Stimulated activated CD8-positive, alpha-beta memory T cell treated with anti-CD3 and anti-CD28 coated beads, Interleukin-2, amount 100 ng/mL, for 1 hour (primary cell): ENCODE measurements at regions not wholly inside any gene's neighbourhood (a gene's known extent, or its start where the extent isn't known, plus 50 kb on each side); places are given as distances from the start of the nearest gene placed in this dataset.

Experiments
- DNase-seq, 2 donors: peaks; one replicate each; pipeline ENCODE4 v3.0.0-alpha.2; 2020; ENCODE audit warnings: low read depth in 2 of 2

DNA sequence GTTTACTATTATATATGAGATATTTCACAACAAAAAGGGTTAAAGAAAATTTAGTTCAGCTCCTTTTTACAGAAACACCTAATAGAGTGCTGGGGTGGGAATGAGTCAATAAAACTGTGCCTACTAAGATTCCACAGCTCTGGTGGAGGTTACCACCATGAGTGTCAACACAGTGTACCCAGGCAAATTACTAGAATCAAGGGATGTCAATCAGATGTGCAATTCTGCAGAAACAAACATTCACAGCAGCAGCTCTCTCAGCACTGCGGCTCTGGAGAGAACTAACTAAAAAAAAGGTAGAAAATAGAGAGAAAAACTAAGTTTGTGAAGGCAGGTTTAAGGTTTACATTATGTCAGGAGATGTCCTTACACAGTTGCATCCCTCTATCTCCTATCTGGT lies 1313.0 kb downstream of the MAT2B start:
- no peak for DNase-seq

DNA sequence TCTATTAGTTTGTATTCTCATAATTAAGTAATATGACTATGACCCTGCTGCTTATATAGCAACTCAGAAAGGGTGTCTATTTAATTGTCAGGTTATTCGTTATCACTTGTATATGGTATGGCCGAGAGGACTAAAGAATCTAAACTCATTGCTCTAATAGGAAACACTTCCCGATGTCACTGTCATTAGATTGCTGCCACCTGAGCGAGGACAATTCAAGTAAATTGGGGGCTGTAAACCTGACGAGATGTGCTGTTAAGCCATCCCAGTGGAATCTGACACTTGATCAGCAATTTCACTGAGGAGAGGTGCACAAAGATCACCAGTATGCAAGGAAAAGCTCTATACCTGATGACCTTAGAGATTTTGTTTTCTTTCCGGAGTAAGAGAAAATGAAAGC lies 1319.3 kb downstream of the MAT2B start:
- DNase-seq, result no peak

DNA sequence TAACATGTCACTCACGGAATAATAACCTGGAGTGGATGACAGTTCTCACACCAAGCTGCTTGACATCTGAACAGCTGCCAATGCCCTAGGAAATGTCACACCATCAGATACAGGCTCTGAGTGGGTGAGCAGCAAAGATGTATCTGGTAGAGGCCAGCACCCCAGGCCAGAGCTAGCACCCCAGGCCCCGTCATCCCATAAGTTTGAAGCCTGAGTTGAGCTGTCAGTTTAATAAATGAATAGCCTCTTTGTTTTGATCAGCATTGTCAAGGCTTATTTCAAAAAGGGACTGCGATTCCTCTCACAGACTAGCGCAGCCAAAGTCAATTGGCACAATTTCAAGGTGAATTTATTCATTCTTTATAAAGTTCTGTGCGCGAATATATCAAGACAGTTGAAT lies 1327.1 kb downstream of the MAT2B start:
- no peak for DNase-seq

DNA sequence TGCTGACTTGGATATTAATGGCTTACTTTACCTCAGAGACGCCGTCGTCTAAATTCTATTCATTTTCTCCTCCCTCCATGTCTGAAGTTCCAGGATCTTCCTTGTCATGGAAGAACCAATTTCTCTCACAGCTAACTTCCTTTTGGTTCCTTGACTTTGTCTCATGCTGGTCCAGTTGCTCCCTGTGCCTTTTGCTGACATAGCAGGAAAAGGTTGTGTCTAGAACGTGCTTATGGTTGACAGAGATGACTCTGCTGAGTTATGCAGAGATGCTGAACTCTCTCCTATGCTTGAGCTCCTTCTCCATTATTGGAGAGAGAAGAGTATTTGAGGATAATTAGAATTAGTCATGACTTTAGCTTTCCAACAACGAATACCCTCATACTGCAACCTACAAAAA lies 1338.9 kb downstream of the MAT2B start:
- DNase-seq, result no peak

DNA sequence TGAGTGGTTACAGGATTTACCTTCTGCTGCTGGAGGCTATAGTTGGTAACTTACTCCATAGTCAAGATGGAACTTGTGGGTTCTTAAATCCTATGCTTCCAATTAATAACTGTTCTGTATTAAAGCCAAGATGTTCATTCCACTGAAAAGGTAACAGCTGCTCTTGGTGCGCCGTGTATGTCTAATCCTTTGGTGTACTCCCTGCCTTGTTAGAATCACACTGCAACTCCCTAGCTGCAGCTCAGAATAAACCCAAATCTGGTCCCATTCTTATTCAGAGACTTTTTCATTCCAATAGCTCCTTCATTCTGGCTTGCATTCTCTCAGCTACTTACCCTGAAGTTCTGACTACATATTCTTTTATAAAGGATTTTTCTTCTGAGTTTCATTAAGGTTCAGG lies 1355.5 kb downstream of the MAT2B start:
- DNase-seq, result no peak

DNA sequence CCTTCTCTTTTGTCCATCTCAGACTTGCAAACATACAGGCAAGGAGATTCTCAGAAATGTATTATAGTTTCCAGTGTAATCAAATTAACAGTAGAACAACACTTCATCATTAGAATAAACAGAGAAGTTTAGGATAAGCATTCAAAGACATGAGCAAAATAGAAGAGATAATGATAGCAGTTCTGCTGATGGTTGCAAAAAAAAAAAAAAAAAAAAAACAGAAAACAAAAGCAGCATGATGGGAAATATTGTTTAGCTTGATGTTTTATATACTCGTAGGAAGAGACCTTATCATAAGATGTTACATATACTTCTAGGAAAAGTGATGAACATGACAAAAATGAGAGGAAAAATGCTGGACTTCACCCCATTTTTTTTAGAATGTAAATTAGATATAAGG lies 1356.2 kb downstream of the MAT2B start:
- no peak for DNase-seq

DNA sequence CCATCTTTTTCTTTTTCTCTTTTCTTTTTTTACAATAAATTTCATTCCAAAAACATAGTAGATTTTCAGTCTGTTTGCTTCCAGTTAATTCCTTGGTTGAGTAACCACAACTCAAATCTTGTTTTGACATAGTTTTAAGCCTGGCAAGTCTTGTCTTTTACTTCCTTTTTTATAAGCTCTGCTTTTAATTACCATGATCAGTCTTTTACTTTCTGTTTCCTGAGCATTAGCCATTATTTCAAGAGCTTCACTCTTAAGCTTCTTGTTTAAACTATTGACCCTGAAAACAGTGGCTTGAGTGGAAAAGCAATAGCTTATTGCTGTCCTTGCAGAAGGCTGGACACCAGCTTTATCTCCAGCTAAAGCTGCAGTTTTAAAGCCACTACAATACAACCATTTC lies 1363.3 kb downstream of the MAT2B start:
- no peak for DNase-seq

DNA sequence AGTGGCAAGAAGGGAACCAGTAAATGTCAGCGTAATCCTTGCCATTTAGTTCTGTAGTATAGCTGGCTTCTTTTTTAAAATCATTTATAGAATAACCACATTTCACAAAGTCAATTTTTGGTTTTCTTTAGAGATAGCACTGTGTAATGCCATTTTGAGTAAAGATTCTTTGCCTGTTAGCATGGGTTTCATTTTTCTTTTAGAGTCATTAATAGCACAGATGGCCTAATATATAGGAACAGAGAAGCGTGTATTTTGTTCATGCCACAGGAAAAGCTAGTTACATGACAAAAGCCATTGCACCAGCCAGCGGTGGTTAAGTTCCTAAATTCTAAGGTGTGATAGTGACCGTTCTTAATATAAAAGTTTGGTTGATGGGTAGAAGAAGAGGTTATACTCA lies 1363.9 kb downstream of the MAT2B start:
- no peak for DNase-seq

DNA sequence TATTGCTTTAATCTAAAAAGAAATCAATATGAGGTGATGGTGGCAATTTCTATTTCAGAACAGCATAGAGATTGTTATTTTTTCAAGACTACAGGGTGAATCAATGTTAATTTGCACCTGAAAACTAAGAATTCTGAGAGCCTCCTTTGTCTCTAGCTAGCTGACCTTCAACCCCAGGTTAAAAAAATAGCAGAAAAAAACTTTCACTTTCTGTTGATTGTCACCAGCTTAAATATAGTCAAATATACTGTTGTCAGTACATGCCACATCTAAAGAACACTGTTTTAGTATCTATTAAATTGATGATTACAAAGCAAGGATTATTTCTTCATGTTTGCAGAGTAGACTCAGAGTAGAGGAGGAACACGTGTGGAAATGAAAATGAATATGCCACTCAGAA lies 1371.4 kb downstream of the MAT2B start:
- no peak for DNase-seq

DNA sequence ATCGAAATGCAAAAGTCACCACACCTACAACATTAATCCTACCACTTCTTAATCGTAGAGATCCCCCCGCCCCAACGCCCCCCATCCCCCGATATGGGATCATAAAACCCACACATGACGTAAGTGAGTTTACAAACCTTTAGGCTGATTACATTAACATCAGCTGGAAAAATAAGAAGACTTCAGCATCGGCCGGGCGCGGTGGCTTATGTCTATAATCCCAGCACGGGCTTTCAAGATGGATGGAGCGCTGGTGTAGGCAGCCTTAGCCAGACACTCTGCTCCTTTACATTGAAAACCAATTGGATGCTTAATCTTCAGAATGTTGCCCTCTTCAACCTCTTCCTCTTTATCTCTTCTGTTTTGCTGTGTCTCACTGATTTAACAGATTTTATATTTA lies 1376.0 kb downstream of the MAT2B start:
- no peak for DNase-seq

DNA sequence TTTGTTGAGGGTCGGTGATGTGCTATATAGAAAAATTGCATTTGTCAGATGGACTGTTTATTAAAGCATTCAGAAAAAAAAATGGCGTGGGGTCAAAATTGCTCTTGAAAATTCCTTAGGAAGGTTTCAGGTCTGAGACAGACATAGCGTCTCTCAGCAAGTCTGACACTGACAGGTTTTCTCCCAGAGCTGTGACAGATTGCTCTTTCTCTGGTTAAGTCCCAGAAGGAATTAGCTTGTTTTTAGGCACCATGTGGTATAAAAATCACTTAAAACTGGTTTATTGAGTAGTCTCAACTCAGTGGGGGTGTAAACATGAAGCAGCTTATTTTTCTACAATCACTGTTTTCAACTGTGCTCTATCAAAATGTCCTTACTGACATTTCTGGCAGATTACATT lies 1379.8 kb downstream of the MAT2B start:
- no peak for DNase-seq

DNA sequence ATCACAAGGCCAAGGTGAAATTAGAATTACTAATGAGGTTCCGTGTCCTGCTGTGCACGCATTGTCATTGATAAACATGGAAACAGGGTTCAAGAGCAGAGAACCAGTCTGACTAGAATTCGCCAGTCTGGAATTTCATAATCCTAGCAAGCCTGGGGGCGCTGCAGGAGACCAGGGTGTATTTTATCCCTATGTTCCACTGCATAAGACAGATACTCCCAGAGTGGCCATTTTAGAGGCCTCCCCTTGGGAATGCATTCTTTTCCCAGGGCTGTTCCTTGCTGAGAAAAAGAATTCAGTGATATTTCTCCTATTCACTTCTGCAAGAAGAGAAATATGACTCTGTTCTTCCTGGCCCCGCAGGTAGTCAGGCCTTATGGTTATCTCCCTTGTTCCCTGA lies 1387.7 kb downstream of the MAT2B start:
- DNase-seq, result no peak

DNA sequence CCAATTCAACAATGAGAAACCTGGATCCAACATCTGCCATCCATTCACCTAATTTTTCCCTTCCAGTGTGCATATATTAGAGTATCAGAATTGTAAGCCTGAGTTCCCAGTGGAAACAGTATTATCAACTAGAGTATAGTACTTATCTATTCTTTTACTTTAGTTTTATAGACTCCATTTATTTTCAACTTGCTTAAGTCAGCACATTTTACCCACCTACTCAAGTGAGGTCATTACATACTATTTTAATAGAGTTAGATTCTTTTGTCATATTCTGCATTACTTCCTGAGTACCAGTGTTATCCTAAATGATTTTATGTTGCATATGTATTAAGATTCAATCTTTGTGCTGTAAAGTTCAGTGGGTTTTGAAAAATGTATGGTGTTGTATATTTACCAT lies 1393.3 kb downstream of the MAT2B start:
- no peak for DNase-seq

DNA sequence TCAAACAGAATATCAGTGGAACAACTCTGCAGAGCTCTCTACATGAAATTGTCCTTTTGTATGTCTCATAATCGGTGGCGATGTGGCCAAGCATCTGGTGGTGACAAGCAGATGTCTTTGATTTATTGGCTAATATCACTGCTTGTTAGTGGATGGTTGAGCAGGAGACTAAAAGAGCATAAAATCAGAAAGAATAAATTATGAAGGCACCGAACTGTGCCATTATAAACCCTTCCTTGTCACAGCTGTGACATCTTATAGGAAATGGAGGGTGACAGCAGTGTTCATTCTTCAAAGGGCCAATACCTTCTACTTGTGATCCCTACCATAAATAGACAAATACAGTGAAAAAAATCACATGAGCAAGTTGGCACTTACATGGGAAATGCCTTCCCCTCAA lies 1404.3 kb downstream of the MAT2B start:
- DNase-seq, result no peak

DNA sequence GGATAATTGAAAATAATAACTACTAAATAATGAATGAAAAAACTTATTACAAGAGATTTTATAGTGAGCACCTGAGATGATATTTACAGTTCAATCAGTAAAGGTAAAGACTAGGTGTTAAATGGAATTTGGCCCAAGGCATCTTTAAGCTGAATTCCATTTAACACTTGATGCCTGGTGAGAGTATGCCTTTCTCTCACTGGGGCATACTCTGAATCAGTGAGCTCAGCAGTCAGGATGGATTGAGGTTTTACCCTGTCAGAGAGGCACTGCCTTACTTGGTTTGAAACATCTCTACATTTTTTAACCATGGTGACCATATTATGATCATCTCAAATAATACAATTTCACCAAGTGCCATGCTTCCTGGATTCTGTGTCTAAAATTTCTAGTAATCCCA lies 1416.3 kb downstream of the MAT2B start:
- DNase-seq, result no peak

DNA sequence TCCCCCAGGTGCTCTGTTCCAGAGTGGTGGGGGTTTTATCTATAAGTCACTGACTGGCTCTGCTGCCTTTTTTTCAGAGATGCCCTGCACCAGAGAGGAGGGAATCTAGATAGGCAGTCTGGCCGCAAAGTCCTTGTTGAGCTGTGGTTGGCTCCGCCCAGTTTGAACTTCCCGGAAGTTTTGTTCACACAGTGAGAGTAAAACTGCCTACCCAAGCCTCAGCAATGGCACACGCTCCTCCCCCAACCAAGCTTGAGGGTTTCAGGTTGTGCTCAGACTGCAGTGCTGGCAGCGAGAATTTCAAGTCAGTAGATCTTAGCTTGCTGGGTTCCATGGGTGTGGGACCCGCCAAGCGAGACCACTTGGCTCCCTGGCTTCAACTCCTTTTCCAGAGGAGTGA lies 1428.6 kb downstream of the MAT2B start:
- DNase-seq, result no peak

DNA sequence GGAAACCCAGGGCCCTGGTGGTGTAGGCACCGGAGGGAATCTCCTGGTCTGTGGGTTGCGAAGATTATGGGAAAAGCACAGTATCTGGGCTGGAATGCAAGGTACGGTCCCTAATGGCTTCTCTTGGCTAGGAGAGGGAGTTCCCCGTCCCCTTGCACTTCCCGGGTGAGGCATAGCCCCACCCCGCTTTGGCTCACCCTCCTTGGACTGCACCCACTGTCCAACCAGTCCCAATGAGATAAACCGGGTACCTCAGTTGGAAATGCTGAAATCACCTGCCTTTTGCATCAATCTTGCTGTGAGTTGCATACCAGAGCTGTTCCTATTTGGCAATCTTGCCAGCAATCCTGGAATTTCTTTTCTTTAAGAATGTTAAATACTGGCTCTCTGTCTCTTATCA lies 1429.1 kb downstream of the MAT2B start:
- no peak for DNase-seq

DNA sequence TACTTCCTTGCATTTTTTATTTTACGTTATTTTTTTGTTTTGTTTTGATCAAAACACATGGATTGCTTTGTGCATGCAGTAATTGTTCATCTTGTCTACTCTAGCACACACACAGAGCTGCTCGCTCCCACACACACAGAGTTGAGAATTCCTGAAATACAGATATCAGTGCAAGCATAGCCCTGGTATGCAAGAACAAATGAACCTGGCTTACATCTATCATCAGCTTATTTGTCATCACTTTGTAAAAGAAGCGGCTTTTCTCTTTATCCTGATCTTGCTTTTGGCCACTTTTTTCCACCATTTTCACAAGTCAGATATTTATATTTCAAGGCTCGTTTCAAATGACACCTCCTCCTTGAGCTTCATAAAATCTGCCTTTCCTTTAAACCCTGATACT lies 1435.7 kb downstream of the MAT2B start:
- DNase-seq, result no peak

DNA sequence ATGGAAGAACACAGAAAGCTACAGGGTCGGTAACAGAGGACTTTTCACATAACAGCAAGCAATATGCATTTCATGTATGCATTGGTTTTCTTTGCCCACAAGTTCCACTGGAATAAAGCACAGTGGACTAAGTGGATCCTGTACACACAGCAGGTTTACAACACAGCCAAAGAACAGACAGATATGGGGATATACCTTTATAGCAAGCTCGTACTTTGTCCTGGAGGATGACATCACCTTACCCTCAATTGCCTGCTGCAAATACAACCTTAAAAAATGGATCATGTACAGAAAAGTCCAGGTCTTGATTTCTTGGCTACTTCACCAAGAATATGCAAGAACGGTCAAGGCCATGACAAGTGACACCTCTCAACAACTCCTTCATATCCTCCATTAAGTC lies 1445.5 kb downstream of the MAT2B start:
- DNase-seq, result no peak

DNA sequence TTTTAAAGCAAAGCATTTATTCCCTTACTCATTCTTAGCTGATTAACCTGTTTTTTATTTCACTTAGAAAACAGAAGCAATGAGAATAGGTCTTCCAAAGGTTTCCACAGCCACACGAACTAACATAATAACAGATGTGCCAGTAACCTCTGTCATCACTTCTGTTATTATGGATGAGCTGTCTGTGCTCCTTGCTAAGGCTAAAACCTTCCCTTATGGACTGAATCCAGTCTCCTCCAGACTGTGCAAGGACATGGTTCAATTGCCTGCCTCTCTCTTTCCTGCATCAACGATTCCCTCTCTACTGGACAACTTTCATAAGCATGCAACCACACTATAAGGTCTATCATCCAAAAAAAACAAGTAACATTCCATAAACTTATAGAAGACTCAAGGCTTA lies 1446.2 kb downstream of the MAT2B start:
- DNase-seq, result no peak

DNA sequence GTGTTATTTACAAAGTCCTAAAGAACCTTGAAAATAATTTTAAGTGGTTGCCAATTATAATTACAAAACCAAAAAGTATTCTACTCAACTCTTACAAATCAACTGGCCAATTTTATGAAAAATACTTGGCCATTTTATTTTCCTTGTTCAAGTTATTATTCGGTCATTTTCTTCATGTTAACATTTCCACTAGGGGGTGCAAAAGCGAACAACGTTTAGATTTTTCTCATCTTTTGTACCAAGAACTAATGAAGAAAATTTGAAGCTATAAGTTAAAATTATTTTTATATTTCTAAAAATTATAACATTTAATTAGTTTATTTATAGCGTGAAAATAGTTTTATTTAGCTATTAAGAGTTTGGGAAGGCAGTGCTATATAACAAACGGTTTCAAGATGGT lies 1453.3 kb downstream of the MAT2B start:
- no peak for DNase-seq

DNA sequence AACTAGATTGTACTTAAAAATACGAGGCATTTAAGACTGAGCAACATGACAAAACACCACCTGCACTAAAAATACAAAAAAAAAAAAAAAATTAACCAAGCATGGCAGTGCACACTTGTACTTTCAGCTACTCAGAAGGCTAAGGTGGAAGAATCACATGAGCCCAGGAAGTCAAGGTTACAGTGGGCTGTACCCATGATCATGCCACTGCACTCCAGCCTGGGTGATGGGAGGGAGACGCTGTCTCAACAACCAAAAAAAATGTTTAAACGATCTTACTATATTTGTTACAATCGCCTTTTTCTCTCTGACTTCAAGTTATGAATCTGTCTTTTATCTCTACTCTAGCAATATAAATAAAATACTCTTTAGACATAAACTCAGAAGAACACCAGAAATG lies 1454.3 kb downstream of the MAT2B start:
- no peak for DNase-seq

DNA sequence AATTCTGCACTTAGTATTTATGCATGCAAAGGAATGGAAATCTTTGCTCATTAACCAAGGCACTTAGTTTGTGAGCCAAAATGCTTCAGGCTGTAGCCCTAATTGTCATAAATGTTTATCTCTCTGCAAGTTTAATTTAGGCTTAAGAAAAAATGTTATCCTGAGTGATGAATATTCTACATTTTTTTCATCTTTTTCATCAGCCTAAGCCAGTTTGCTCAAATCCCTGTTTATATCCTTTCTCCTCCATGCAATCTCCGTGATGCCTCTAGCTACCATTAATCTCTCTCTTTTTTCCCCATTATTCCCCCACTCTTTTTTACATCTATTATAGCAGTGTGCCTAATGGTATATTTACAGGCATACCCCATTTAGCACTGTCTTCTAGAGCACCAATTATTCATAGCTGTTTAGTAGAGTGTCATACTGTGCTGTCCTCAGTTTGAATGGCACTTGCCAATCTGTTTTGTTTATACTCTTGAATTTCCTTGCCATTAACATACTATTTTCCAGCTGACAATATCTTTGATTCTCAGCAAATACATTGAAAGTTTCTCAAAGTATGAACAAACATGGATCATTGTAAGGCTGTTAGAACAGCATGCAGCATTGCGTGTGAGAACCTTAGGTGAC lies 1457.0 kb downstream of the MAT2B start:
- DNase-seq, result no peak

DNA sequence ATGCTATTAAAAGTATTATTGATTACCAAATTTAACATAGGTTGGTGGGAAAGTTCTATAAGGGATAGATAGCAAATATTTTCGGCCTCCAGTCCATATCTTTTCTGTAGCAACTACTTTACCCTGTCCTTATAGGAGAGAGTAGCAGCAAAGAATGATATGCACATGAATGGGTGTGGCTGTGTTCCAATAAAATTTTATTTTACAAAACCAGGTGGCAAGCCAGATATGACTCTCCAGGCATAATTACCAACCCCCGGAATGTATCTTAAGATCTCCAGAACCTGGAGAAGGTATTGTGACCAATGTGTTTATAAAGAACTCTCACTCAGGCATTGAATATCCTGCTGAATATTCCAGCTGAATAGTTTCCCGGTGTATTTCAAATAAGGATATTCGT lies 1461.2 kb downstream of the MAT2B start:
- DNase-seq, result no peak

DNA sequence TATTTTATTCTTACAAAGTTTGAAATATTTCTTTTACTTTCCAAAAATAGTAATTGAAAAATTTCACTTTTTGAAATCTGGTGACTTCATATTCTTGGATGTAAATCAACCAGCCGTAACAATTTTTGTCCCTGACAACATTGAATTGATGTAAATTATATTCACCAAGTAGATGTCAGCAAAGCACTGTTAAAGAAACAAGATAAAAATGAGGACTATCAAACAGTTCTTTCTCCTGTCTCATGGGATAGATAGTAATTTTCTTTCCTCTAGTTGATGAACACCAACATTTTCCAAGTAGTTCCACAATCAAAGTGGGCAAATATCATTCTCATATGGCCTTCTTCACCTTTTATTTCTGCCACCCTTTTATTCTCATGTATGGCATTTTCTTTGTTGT lies 1461.9 kb downstream of the MAT2B start:
- DNase-seq, result no peak
